HG02938 (cell line): ENCODE measurements at regions not wholly inside any gene's neighbourhood (a gene's known extent, or its start where the extent isn't known, plus 50 kb on each side); places are given as distances from the start of the nearest gene placed in this dataset.

ENCODE experiments used
- ATAC-seq: cut with Tn5 transposase; IDR thresholded peaks from one replicate; pipeline ENCODE4 v1.9.1; 2021; ENCODE audit warnings: mild to moderate bottlenecking, moderate library complexity; ENCODE audit not compliant: unreplicated experiment

DNA sequence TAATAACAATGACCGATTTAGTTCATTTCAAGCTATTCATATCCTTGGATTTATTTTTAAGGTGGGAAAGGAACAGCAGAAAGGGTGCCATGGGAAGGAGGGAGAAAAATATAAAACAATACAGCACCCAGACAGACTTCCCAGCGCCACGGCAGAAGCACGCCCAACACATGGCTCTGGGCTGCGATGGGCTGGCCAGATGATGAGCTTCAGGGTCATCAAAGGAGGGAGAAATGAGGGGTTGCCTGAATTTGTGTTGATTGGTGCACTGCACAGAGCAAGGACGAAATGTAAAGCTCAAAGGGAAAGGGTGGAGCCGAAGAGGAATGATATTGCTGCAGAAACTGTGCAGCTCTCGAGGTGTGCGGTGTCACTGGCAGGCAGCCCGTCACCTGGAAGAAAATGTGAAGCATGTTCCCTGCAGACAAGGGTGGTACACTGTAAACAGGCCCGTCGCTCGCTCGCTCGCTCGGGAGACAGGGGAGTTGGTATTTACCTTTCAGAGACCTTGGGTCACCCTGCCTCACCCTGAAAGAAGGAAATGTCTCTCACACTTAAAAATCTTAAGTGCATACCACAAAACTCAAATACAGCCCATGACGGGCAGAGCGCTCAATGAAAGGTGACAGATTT, 195.5 kb upstream of the CTAGE1 start:
- no peak for ATAC-seq

GRCh38 chr18:22613788-22614187, 196.1 kb upstream of the CTAGE1 start:
- ATAC-seq = no peak

DNA sequence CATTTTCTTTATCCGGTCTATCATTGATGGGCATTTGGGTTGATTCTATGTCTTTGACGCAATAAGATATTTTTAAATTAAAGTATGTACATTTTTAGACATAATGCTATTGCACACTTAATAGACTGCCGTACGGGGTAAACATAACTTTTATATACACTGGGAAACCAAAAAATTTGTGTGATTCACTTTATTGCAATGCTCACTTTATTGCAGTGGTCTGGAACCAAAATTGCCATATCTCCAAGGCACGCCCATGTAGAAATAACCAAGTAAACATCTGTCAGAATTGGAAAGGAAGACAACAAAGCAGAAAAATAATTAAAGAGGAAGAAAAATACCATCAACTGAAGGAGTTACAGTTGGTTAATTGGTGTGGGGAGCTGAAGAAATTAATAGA, 205.8 kb upstream of the CTAGE1 start:
- no peak for ATAC-seq

GRCh38 chr18:22624176-22624575, 206.5 kb upstream of the CTAGE1 start:
- ATAC-seq = no peak

- ATAC-seq = no peak
These were observed 207.7 kb upstream of the CTAGE1 start for GRCh38 chr18:22625406-22625805.

DNA sequence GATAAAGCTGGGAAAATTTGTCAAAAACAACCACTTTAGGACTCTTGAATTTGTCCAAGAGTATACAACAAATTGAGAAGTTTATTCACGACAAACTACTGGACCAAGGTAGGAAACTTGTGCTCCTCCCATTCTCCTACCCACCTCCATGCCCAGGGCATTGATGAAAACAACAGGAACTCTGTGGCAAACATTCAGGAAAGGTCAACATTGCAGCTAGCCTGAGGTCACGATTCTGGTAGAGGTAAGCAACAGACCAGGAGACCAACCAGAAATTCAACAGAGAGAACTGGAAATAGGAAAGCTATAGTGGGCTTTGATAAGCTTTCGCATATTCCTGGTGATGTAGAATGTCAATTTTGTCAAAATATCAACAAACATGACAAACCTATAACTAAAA, 209.1 kb upstream of the CTAGE1 start:
- no peak for ATAC-seq

DNA sequence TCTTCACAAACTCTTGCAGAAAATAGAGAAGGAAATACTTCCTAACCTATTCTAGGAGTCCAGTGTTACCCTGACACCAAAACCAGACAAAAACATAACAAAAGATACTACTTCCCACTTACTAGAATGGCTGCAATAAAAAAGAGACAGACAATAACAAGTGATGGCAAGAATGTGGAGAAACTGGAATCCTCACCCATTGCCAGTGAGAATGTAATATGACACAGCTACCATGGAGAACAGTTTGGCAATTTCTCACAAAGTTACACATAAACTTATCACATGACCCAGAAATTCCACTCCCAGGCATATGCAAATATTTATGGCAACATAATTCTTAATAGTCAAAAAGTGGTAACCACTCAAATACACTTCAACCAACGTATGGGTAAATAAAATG, 209.8 kb upstream of the CTAGE1 start:
- ATAC-seq = no peak

- ATAC-seq = no peak
These were observed 211.2 kb upstream of the CTAGE1 start for GRCh38 chr18:22628795-22629510.

DNA sequence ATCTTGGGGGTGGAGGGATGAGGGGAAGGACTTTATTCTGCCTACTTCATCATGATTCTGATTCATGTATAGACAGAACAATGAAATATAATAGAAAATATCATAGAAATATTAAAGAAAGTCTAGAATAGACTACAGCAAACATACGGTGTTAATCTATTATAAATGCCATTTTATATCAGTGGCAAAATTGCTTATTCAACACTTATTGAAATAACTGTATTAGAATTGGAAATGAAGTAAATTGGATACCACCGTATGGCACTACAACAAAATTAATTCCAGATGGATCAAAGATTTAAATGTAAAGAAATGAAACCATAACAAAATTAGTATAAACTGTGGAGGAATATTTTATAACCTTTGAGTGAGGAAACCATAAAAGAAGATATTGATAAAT, 213.3 kb upstream of the CTAGE1 start:
- no peak for ATAC-seq

GRCh38 chr18:22632191-22632590, 214.5 kb upstream of the CTAGE1 start:
- ATAC-seq = no peak

- ATAC-seq = no peak
These were observed 216.7 kb upstream of the CTAGE1 start for GRCh38 chr18:22634464-22634863.

- ATAC-seq = no peak
These were observed 220.1 kb upstream of the CTAGE1 start for GRCh38 chr18:22637787-22638186.

DNA sequence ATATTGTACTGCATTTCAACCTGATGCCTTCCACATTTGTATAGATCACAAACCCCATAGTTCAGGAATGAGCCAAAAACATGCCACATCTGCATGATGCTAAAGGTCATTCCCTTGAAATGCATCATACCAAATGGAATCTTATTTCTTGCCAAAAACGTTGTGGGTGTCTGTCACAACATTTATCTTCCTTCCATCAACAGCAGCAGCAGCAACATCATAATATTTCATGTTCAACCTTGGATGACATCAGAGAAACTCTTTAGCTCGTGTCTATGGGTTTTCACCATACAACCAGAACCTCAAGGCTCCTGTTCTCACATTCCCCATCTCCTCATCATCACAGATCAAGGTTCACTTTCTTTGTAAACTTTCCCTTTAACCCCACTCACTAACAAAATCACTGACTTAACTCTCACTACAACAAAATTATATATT, 221.3 kb upstream of the CTAGE1 start:
- no peak for ATAC-seq

- ATAC-seq = no peak
These were observed 221.8 kb upstream of the CTAGE1 start for GRCh38 chr18:22639561-22639960.

DNA sequence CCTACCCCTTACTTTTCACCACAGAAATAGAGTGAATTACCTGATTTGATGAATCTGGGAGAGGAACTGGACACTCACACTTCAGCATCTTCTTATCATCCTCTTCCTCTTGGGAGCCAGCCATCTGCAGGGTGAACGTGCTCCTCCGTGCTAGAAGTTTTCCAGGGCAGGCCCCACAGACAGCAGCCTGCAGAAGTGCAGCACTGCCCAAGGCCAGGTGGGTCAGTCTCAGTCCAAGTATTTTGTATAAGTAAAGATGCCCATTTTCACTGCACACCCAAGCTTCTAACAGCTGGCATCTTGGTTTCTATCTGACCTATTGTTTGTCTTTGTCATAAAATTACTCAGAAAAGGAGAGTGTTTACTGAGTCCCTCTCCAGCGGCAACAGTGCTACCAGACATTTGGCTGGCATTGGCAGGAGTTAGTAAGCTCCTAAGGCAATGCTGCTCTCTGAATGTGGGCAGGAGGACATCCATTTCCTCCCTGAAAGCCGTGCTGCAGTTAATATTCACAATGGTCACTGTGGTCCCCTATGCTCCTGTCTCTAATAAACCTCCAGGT, 222.6 kb upstream of the CTAGE1 start:
- no peak for ATAC-seq

GRCh38 chr18:22641958-22642357, 224.2 kb upstream of the CTAGE1 start:
- no peak for ATAC-seq

GRCh38 chr18:22643731-22644130, 226.0 kb upstream of the CTAGE1 start:
- no peak for ATAC-seq

DNA sequence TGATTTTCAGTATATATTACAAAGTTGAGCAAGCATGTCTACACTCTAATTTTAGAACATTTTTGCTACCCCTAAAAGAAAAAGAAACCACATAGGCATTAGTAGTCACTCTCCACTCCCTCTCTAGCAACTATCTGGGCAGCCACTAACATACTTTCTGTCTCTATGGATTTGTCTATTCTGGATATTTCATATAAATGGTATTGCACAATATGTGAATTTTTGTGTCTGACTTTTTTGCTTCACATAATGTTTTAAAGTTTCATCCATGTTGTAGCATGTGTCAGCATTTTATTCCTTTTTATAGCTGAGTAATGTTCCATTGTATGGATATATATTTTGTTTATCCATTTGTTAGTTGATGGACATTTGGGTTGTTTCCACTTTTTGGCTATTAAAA, 232.5 kb upstream of the CTAGE1 start:
- no peak for ATAC-seq

DNA sequence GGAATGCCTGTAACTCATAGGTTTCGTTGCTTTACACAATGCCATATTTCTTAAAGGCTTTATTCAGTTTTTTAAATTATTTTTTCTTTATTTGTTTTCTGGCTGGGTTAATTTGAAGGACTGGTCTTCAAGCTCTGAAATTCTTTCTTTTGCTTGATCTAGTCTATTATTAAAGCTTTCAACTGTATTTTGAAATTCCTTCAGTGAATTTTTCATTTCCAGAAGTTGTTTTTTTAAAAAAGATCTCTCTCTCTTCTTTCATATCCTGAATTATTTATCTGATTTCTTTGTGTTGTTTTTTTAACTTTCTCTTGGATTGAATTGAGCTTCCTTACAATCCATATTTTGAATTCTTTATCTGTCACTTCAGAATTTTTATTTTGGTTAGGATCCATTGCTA, 239.9 kb upstream of the CTAGE1 start:
- no peak for ATAC-seq

DNA sequence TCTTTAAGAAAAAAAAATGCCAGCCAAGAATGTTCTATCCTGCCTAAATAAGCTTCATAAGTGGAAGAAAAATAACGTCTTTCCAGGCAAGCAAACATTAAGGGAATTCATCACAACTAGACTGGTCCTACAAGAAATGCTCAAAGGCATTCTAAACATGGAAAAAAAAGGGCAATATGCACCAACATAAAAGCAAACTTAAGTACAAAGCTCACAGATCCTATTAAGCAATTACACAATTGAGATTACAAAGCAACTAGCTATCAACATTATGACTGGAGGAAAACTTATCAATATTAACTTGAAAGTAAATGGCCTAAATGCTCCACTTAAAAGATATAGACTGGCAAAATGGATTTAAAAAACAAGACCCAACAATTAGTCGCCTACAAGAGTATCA, 240.6 kb upstream of the CTAGE1 start:
- ATAC-seq = no peak

DNA sequence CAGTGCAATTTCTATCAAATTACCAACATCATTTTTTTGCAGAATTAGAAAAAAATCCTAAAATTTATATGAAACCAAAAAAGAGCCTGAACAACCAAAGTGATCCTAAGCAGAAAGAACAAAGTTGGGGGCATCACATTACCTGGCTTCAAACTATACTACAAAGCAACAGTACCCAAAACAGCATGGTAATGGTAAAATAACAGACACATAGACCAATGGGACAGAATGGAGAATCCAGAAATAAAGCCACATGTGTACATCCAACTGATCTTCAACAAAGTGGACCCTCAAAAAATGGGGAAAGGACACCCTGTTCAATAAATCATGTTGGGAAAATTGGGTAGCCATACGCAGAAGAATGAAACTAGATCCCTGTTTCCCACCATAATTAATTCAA, 245.7 kb upstream of the CTAGE1 start:
- ATAC-seq = no peak

GRCh38 chr18:22666411-22666940, 248.8 kb upstream of the CTAGE1 start:
- no peak for ATAC-seq
